Adrenal gland (tissue), 5 donors: ENCODE measurements at regions not wholly inside any gene's neighbourhood (a gene's known extent, or its start where the extent isn't known, plus 50 kb on each side); places are given as distances from the start of the nearest gene placed in this dataset.

ENCODE experiments used
- POLR2A ChIP-seq, 2 donors: fragments of 450-650 bp; IDR thresholded peaks; one replicate each; pipeline ENCODE4 v1.6.1; 2017; ENCODE audit warnings: antibody characterized with exemption in 2 of 2, mild to moderate bottlenecking in 2 of 2, moderate library complexity in 1 of 2
- TF ChIP-seq, protein P1 (sequence below), 6 experiments: fragments of 450-650 bp in 4 of 6; fragments of 200-600 bp in 2 of 6; sonication (generic) in 1 of 6; IDR thresholded peaks; 1 replicate in 5 of 6; 2 replicates in 1 of 6; pipeline versions ENCODE4 v1.5.1 to v1.8.0; 2016 to 2021; ENCODE audit warnings: antibody characterized with exemption in 6 of 6, mild to moderate bottlenecking in 2 of 6, moderate library complexity in 1 of 6
- donor health status: DM: no; HTN: no; CAD: no.

- TF ChIP-seq, protein P1, sequence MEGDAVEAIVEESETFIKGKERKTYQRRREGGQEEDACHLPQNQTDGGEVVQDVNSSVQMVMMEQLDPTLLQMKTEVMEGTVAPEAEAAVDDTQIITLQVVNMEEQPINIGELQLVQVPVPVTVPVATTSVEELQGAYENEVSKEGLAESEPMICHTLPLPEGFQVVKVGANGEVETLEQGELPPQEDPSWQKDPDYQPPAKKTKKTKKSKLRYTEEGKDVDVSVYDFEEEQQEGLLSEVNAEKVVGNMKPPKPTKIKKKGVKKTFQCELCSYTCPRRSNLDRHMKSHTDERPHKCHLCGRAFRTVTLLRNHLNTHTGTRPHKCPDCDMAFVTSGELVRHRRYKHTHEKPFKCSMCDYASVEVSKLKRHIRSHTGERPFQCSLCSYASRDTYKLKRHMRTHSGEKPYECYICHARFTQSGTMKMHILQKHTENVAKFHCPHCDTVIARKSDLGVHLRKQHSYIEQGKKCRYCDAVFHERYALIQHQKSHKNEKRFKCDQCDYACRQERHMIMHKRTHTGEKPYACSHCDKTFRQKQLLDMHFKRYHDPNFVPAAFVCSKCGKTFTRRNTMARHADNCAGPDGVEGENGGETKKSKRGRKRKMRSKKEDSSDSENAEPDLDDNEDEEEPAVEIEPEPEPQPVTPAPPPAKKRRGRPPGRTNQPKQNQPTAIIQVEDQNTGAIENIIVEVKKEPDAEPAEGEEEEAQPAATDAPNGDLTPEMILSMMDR (IDR thresholded peaks at IDR 0.05) = no peak
- no peak for TF ChIP-seq POLR2A (IDR thresholded peaks at IDR 0.05)
These were observed 130.4 kb upstream of the FRMPD4 start for GRCh38 chrX:12007881-12008280.
